Pons (tissue), 1 donor: ENCODE measurements at regions not wholly inside any gene's neighbourhood (a gene's known extent, or its start where the extent isn't known, plus 50 kb on each side); places are given as distances from the start of the nearest gene placed in this dataset.

Experiments
- DNase-seq: peaks from one replicate; pipeline ENCODE4 v3.0.0-alpha.2; 2016; ENCODE audit warnings: low spot score

GRCh38 chr22:25366876-25367466, 147.5 kb downstream of the CRYBB2 start:
- no peak for DNase-seq

- no peak for DNase-seq
Observed at GRCh38 chr22:25367756-25368155, 148.3 kb downstream of the CRYBB2 start.

GRCh38 chr22:25368271-25368670, 148.8 kb downstream of the CRYBB2 start:
- DNase-seq: no peak

GRCh38 chr22:25369041-25369440, 149.6 kb downstream of the CRYBB2 start:
- no peak for DNase-seq

- DNase-seq: no peak
Observed at GRCh38 chr22:25370322-25370721, 150.9 kb downstream of the CRYBB2 start.

GRCh38 chr22:25372000-25372595, 152.7 kb downstream of the CRYBB2 start:
- no peak for DNase-seq

- no peak for DNase-seq
Observed at GRCh38 chr22:25373961-25374360, 154.5 kb downstream of the CRYBB2 start.

GRCh38 chr22:25374869-25375268, 155.4 kb downstream of the CRYBB2 start:
- no peak for DNase-seq

- no peak for DNase-seq
Observed at GRCh38 chr22:25375683-25376082, 156.2 kb downstream of the CRYBB2 start.

- no peak for DNase-seq
Observed at GRCh38 chr22:25377699-25378098, 158.3 kb downstream of the CRYBB2 start.

- no peak for DNase-seq
Observed at GRCh38 chr22:25380122-25380747, 160.8 kb downstream of the CRYBB2 start.

- no peak for DNase-seq
Observed at GRCh38 chr22:25382762-25383161, 163.3 kb downstream of the CRYBB2 start.

GRCh38 chr22:25383278-25383820, 163.9 kb downstream of the CRYBB2 start:
- DNase-seq: no peak

- no peak for DNase-seq
Observed at GRCh38 chr22:25383892-25384291, 164.5 kb downstream of the CRYBB2 start.

GRCh38 chr22:25386538-25386884, 167.1 kb downstream of the CRYBB2 start:
- no peak for DNase-seq

GRCh38 chr22:25388415-25388814, 169.0 kb downstream of the CRYBB2 start:
- no peak for DNase-seq

GRCh38 chr22:25388866-25389540, 169.6 kb downstream of the CRYBB2 start:
- peak; percentile 77 for DNase-seq

GRCh38 chr22:25389541-25389919, 170.1 kb downstream of the CRYBB2 start:
- DNase-seq: no peak

GRCh38 chr22:25390297-25391240, 171.1 kb downstream of the CRYBB2 start:
- peak; percentile 32 for DNase-seq

GRCh38 chr22:25392584-25392983, 171.9 kb upstream of the GRK3 start:
- DNase-seq: no peak

- no peak for DNase-seq
Observed at GRCh38 chr22:25393121-25393805, 171.2 kb upstream of the GRK3 start.
